GM21529 (cell line): ENCODE measurements at regions not wholly inside any gene's neighbourhood (a gene's known extent, or its start where the extent isn't known, plus 50 kb on each side); places are given as distances from the start of the nearest gene placed in this dataset.

Experiments used
- ATAC-seq: cut with Tn5 transposase; IDR thresholded peaks from one replicate; pipeline ENCODE4 v1.9.1; 2021; ENCODE audit not compliant: unreplicated experiment

GRCh38 chr13:75135325-75135825 is 346.6 kb downstream of the TBC1D4 start:
- ATAC-seq: no peak

GRCh38 chr13:75132701-75133695 is 349.0 kb downstream of the TBC1D4 start:
- no peak for ATAC-seq

- no peak for ATAC-seq
Measured at GRCh38 chr13:75129331-75129730, 352.6 kb downstream of the TBC1D4 start.

- no peak for ATAC-seq
Measured at GRCh38 chr13:75124415-75124814, 357.6 kb downstream of the TBC1D4 start.

GRCh38 chr13:75123428-75123827 is 358.5 kb downstream of the TBC1D4 start:
- ATAC-seq: no peak

- no peak for ATAC-seq
Measured at GRCh38 chr13:75120085-75120484, 361.9 kb downstream of the TBC1D4 start.

- no peak for ATAC-seq
Measured at GRCh38 chr13:75115171-75115570, 366.8 kb downstream of the TBC1D4 start.

GRCh38 chr13:75103976-75104375 is 378.0 kb downstream of the TBC1D4 start:
- ATAC-seq: no peak

- ATAC-seq: no peak
Measured at GRCh38 chr13:75102001-75102716, 379.8 kb downstream of the TBC1D4 start.

- no peak for ATAC-seq
Measured at GRCh38 chr13:75101348-75101747, 380.6 kb downstream of the TBC1D4 start.

GRCh38 chr13:75092143-75092542 is 389.8 kb downstream of the TBC1D4 start:
- ATAC-seq: no peak

- ATAC-seq: no peak
Measured at GRCh38 chr13:75091718-75092117, 390.3 kb downstream of the TBC1D4 start.

GRCh38 chr13:75090872-75091615 is 390.9 kb downstream of the TBC1D4 start:
- ATAC-seq: no peak

GRCh38 chr13:75088915-75089314 is 393.1 kb downstream of the TBC1D4 start:
- no peak for ATAC-seq

- ATAC-seq: no peak
Measured at GRCh38 chr13:75079226-75079625, 402.7 kb downstream of the TBC1D4 start.

- ATAC-seq: no peak
Measured at GRCh38 chr13:75076476-75076875, 405.5 kb downstream of the TBC1D4 start.

- ATAC-seq: no peak
Measured at GRCh38 chr13:75073786-75074185, 408.2 kb downstream of the TBC1D4 start.

GRCh38 chr13:75072891-75073290 is 409.1 kb downstream of the TBC1D4 start:
- no peak for ATAC-seq

- no peak for ATAC-seq
Measured at GRCh38 chr13:75072368-75072767, 409.6 kb downstream of the TBC1D4 start.

- ATAC-seq: no peak
Measured at GRCh38 chr13:75071796-75072195, 410.2 kb downstream of the TBC1D4 start.

- ATAC-seq: no peak
Measured at GRCh38 chr13:75071395-75071794, 410.6 kb downstream of the TBC1D4 start.
